ENCODE measurements at regions not wholly inside any gene's neighbourhood (a gene's known extent, or its start where the extent isn't known, plus 50 kb on each side); places are given as distances from the start of the nearest gene placed in this dataset.

DNA sequence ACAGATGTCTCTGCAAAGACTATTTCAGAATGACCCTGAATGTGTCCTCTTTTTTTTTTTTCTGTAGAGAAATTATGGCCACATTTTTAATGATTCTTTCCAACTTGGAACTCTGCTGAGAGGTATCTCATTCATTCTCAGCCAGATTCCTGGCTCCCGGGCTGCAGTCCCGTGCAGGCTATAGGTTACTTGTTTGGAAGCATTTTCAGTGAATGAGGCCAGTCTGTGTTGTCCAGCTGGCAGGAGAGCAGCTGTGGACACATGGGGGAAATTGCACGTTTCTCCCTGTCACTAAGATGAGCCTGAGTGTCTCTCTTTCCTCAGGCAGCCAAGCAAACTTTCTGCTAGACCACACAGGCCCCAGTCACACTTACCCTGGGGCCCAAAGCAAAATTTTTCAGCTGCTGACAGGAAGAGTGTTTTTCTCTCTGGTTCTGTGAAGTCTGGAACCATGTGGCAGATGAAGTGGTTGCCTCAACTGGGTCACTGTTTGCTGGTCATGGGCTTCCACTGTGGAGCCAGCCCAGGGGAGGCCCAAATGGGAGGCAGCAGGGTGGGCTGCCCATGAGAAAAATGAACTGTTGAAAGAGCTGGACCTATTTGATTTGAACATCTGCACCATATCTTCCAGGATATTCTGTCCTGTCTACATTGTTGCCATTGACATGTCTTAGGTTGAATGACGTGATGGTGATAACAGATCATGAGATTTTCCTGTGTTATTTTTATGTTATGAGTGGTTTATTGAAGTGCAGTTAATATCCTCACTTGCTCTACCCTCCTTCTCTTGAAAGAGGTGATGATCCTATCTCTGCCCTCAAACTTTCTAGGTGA, 431.2 kb downstream of the LPIN1 start:
- DNase-seq: no peak

DNA sequence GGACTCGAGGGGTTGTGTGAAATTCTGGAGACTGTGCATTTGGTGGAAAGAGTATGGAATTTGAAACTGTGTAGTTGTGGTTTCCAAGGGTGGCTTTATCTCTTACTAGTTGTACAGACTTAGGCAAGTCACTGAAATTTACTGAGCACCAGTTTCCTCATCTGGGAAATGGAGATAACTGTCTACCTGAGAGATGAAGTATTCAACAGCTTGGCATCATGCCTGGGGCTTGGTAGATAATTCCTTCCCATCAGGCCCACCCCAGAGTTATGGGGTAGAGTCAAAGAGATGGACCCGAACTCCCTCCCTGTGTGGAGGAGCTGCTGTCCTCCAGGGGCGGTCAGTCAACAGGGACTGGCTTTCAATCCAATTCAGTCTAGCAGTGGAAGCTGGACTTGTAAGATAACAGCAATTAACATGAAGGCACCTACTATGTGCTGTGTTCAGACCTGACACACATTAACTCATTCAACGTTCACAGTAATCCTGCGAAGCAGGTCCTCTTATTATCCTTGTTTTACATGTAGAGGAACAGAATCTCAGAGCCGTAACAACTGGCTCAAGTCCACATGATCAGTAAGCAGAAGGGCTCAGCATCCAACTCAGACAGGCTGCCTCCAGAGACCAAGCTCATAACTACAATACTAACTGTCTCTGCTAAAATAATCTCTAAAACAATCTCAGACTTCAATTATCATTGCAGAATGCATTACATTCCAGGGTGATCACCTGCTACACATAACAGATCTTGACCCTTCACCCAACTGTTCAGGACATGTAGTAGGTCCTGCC, 432.1 kb downstream of the LPIN1 start:
- no peak for DNase-seq

DNA sequence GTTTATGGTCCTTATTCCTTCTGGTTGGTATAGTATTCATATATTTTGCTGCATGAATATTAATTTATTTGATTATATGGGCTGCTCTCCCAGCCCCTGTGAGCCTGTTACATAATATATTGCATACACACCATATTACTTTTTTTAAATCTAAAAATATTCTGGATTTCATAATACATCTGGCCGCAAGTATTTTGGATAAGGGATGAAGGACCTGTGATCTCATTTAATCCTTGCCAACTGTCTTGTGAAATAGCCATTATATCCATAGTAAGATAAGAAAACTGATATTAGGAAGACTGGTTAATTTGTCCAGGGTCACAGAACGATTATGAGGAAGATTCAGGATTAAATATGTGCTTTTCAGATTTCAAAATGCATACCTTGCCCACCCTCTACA, 433.6 kb downstream of the LPIN1 start:
- no peak for DNase-seq

DNA sequence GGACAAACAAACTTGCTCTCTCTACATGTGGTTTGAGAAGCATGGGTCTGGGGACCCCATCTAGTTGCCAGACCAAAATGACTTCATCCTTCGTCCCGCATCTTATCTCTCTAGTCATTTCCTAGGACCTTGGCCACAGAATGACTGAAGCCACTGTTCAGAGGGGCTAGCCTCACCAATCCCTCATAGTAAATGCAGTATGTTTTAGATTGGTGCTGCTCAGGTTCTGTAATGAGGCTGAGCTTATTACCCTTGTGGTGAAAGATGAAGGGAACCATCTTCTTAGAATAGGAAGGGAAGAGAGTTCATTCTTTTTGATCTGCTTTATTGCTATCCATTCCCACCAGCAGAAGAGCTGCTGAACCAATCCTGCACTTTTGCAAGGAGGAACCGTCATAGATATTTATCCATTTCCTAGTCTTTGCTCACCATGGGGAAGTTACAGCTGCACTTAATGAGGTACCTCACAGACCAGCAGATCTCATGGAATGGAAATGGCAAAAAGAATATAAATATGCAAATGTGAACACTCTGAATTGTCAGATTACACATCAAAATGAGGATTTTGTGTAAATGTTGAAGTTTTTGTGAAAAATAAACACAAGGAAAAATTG, 436.7 kb downstream of the LPIN1 start:
- no peak for DNase-seq

GRCh38 chr2:12192762-12193161, 446.3 kb downstream of the LPIN1 start:
- no peak for DNase-seq

- no peak for DNase-seq
Measured at GRCh38 chr2:12194968-12195367, 448.5 kb downstream of the LPIN1 start.

DNA sequence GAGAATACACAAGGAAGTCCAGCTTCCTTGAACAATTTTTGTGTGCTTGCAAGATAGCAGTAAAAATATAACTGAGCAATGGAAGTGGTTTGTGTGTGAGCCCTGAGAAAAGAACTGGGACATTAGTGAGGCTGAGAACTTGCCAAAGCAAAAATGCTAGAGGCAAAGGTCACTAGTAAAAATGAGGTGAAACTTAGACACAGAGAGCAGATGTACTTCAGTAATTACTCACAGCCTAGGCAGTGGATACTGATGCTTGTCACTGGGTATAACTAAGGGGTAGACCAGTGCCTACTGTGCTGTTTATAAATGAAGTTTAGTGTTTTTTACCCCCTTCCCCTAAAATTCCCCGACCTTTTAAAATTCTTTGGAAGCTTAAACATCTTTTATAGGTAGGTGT, 450.1 kb downstream of the LPIN1 start:
- no peak for DNase-seq

- no peak for DNase-seq
Measured at GRCh38 chr2:12197133-12197532, 450.7 kb downstream of the LPIN1 start.

DNA sequence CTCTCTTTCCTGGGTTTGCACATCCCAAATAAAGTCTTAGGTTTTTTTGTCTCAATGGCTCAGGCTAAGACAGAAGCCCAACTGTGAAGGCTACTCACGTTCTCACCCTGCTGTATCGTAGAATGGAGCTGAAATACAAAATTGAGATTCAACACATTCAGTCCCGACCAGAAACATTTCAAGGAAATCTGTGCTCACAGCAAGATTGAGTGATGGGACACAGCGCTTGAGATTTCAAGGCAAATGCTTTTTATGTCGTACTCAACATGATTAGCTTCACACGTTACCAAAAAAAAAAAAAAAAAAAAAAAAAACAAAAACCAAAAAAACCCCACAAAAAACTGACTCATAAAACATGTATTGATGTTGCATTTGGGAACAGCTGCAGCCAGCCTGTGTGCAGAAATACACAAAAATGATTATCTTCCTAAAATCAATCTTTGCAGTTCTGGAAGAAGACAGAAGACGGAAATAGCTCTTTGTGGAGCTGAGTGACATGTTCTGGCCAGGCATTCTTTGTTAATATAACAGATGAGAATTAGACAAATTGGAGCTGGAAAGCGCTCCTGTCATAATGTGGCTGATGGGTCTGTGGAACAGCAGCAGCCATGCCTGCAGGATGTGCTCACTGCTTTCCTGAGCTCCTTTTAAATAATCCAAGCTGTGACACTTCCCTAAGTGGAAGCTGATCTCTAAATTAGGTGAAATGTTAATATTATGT, 453.2 kb downstream of the LPIN1 start:
- DNase-seq: no peak

- no peak for DNase-seq
Measured at GRCh38 chr2:12201369-12201768, 454.9 kb downstream of the LPIN1 start.

- no peak for DNase-seq
Measured at GRCh38 chr2:12202313-12203075, 456.1 kb downstream of the LPIN1 start.

- DNase-seq: no peak
Measured at GRCh38 chr2:12203528-12203927, 457.1 kb downstream of the LPIN1 start.

DNA sequence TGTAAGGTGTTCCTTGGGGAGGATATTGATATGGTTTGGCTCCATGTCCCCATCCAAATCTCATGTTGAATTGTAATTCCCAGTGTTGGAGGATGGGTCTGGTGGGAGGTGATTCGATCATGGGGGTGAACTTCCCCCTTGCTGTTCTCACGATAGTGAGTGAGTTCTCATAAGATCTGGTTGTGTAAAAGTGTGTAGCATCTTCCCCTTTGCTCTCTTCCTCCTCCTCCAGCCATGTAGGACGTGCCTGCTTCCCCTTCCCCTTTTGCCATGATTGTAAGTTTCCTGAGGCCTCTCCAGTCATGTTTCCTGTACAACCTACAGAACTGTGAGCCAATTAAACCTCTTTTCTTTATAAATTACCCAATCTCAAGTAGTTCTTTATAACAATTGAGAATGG, 458.7 kb downstream of the LPIN1 start:
- DNase-seq: no peak

DNA sequence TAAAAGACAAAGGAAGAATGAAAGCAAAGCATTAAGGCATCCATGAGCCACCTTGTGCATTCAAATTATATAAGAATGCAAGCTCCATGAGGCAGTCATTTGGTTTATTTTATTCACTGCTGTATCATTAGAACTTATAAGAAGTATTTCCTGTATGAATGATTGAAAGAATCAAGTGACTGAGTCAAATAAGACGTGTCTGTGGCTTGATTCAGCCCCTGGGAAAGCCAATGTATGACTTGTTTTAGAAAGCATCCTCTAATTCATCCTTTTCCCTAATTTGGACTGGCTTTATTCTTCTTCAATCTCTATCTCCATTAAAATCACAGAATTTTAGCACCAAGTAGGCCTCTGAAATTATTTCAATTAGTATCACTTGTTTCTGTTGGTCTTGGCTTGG, 461.1 kb downstream of the LPIN1 start:
- no peak for DNase-seq

DNA sequence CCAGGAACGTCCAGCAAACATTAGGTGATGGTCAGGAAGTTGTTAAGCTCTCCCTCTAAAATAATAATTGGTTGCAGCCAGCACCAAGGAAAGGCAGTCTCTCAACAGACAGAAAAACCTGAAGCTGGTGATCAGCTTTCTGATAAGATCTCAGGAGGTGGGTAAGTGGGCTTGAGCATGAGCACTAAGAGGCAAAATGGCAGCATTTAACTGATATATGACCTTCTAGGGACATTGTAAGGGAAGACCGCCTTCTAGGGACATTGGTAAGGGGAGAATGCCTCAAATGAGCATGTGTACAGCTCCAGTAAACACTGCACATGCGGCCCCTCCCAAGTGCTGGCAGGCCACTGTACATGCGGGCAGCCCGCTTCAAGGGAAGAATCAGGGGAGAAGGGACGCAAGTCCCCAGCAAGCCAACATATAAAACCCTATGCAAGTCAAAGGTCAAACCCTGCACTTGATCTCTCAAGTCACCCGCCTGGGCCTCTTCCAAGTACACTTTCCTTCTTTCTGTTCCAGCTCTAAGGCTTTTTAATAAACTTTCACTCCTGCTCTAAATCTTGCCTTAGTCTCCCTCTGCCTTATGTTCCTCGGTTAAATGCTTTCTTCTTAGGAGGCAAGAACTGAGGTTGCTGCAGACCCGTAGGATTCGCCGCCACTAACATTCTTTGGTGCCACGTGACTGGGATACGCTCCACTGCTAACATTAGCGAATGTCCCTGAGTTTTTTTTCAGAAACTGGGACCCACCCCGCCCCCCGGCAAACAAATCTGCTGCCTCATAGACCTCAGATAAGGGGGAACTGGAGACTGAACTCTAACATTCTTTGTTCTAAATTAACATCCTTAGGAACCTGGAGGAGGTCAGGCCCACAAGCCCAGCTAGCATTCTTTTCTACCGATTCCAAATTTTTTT, 463.8 kb downstream of the LPIN1 start:
- DNase-seq: no peak

- DNase-seq: no peak
Measured at GRCh38 chr2:12211326-12212175, 465.1 kb downstream of the LPIN1 start.

DNA sequence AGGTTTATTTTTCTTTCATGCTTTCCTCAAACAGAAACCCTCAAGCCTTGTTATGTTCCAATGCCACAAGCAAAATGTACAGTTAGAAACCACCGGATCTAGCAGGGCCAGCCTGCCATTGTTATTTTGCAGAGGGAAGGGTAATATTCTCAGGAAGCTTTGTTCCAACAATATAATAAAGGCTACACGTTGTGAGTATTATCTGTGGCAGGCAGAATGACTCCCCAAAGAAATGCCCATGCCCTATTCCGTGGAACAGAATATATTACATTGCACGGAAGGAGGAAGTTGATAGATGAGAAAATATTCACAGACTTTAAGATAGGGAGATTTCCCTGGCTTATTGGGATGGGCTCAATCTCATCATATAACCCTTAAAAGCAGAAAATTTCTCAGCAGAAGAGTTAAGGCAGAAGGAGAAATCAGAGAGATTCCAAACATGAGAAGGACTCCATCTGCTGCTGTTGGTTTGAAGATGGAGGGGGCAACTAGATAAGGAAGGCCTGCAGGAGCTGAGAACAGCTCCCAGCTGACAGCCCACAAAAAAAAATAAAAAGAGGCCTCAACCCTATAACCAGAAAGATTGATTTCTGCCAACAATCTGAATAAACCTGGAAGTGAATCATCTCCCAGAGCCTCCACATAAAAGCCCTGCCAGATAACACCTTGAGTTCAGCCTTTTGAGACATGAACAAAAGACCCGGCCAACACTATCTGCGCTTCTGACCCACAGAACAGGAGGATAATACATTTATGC, 466.6 kb downstream of the LPIN1 start:
- no peak for DNase-seq

DNA sequence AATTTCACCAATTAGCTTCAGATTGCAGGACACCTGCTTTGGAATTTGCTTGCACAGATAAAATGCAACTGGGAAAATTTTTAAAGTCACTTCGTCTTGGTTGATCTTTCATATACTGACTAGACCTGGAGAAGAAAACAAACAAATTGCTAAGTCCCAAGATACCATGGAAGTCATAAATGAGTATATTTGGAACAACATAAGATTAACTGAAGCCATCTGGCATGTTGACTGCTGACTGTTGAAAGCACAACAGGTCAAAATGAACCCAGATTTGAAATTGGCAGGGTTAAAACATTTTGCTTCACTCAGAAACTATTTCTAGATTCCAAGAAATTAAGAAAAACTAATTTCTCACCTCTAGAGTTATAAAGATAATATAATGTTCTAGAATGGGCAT, 470.7 kb downstream of the LPIN1 start:
- DNase-seq: no peak

GRCh38 chr2:12219761-12220160, 473.3 kb downstream of the LPIN1 start:
- no peak for DNase-seq

GRCh38 chr2:12221584-12221983, 475.2 kb downstream of the LPIN1 start:
- DNase-seq: no peak
